T-helper 1 cell (primary cell): ENCODE measurements at regions not wholly inside any gene's neighbourhood (a gene's known extent, or its start where the extent isn't known, plus 50 kb on each side); places are given as distances from the start of the nearest gene placed in this dataset.
"Not testable (repeated sequence)": the region's sequence is repeated elsewhere in the genome, so short reads cannot be mapped to it uniquely, and the experiment has no call there.

ENCODE experiments used
- DNase-seq, 5 donors: peaks; one replicate each; pipeline ENCODE4 v3.0.0-alpha.2; 2012 to 2020

DNA sequence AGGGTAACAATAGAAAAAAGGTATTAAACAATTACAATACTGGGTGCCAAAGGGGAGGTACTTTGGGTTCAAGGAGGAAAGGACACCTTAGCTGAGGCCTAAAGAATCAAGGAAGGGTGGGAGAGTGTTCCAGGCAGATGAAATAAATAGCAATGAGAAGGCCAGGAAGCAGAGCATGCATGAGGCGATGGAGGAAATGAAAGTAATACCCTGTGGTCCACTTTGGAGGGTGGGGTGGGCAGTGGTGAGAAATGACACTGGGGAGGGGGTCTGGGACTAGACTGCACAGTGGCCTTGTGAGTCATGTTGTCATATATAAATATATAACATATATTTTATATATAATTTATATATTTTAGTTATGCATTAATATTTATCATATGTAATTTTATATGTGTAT, 55.9 kb downstream of the BHLHE40 start:
- DNase-seq: no peak

DNA sequence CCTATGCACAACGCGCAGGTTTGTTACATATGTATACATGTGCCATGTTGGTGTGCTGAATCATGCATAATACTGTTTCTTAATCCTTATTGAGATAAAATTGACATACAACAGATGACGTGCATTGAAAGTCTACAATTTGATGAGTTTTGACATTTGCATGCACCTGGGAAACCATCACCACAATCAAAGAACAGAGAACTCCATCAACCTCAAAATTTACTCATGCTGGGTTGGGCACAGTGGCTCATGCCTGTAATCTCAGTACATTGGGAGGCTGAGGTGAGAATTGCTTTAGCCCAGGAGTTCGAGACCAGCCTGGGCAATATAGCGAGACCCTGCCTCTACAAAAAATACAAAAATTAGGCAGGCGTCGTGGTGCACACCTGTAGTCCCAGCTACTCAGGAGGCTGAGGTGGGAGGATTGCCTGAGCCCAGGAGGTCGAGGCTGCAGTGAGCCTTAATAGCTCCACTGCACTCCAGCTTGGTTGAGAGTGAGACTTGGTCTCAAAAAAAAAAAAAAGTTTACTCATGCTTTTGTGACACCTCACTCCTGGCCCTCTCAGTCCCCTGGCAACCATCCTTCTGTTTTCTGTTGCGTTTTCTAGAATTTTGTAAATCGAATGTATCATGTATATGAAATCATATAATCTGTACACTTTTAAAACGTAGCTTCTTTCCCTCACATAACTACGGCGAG, 56.6 kb downstream of the BHLHE40 start:
- no peak for DNase-seq

DNA sequence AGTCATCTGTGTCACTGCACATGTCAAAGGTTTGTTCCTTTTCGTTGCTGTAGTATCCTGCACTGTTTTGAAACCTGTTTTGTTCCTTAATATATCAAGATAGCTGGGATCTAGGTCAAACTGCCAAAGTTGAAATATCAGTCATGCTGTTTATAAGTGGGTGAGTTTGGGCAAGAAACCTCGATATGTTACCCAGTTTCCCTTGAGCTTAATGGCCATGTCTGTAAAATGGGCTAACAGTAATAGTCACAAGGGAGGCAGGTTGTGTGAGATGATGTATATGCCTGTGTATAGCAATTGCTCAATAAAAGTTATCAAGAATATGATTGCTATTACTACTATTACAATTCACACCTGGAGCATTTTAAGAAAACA, 57.1 kb downstream of the BHLHE40 start:
- DNase-seq: no peak

DNA sequence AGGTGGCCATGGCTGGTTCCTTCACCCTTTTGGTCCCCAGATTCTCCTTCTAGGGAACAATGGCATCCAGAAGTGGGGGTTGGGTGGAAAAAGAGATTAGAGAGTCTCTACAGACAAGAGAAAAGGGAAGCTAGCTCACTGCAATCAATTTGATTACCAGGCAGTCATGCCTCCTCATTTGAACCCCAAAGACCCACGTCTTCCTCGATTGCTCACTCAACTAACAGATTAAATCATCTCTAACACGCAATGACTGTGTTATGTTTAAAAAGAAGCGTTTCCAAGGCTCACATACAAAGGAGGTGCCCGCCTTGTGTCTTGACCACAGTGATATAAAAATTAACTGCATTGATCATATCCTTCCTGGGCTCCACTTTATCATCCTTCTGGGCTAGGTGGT, 57.6 kb downstream of the BHLHE40 start:
- DNase-seq: no peak

DNA sequence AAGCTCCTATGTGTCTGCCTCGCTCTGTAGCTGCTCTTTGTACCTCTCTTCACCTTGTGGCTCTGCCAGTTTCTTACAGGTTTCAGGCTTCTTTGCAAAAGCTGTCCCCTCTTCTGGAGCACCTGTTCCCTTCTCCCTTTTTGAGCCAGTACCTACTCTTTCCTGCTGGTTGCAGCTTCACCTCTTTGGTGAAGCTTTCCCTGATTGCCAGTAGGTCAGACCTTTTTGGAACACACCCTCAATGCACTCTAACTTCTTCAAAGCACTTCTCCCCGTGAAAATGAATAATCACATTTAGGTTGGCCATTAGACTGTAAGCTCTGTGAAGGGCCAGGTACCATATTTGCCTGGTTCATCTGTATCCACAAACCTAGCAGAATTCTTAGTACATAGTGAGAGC, 60.3 kb downstream of the BHLHE40 start:
- DNase-seq: no peak

DNA sequence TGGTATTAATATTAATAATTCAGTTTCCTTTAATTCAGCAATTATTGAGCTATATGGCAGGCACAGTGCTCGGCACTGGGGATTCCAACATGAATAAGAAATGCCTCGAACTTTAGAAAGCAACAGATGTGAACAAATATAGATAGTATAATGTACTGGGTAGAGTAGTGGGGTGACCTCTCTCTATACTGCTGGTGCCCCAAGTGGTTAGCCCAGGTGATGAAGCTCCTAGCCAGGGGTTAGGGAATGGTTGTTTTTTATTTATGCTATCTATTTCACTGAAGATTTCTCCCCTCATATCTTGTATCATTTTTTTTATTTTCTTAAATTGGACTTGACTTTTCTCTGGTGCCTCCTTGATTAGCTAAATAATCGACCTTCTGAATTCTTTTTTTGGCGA, 62.1 kb downstream of the BHLHE40 start:
- no peak for DNase-seq

DNA sequence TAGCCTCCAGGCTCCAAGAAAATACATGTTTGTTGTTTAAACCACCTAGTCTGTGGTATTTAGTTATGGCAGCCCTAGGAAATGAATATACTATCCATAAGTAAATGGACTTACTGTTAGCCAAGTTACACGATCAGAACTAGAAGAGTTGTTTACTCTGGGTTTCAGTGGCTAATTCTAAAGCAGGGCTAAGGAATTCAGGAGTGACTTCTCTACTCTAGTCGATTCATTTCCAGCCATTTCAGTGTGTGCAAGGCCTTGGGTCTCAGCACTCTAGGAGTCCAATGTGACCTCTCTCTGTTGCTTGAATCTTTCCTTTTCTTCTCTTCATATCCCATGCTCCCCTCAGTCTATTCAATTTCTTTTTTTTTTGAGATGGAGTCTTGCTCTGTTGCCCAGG, 66.7 kb downstream of the BHLHE40 start:
- no peak for DNase-seq

DNA sequence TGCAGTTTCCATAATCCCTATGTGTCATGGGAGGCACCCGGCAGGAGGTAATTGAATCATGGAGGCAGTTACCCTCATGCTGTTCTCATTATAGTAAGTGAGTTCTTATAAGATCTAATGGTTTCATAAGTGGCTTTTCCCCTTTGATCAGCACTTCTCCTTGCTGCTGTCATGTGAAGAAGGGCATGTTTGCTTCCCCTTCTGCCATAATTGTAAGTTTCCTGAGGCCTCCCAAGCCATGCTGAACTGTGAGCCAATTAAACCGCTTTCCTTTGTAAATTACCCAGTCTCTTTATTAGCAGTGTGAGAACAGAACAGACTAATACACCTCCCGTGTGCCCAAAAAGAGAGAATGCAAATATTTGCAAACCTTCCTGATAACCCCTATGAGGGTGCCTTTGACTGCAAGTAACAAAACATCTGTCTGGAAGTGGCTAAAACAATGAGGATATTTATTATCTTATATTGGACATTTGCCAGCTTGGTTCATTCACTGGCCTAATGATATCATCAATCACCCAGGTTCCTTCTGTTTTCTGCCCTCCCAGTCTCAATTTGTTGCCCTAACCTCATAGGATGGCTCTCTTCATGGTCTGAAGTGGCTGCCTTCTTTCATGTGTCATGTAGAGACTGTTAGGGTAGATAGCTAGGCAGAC, 68.7 kb downstream of the BHLHE40 start:
- no peak for DNase-seq

DNA sequence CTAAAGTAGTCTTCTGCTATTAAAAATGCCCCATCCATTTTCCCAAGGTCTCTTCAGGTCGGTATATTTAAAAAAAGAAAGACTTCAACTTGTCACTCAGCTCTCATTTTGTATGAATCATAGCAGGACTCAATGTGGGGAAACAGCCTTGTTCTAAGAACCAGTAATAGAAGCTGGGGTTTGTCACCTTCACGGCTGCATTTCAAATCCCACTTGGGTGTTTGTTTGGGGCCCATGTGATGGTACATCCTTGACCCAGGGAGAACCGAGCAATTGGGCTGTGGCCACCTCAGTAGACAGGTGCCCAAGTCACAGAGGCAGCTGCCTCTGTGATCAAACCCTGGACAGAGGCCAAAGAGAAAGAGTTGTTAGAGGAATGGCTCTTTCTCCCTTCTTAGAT, 70.3 kb upstream of the ARL8B start:
- peak in 1 of 5 donors; percentile 49 for DNase-seq

DNA sequence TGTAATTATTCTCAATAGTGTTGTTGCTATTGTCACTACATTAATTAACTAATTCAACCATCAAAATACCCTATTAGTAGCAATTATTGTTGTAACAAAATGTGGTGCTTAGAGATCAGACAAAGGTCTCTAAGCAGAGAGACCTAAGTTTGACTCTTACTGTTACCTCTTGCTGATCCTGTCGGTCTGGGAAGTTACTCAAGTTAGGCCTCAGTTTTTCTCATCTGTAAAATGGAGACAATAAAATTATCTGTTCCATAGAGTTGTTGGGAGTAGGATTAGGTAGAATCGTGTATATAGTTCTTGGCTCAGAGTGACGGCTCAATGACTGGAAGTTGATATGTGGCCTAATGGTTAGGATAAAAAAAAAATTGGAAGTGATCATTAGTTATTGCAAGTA, 69.8 kb upstream of the ARL8B start:
- no peak for DNase-seq

DNA sequence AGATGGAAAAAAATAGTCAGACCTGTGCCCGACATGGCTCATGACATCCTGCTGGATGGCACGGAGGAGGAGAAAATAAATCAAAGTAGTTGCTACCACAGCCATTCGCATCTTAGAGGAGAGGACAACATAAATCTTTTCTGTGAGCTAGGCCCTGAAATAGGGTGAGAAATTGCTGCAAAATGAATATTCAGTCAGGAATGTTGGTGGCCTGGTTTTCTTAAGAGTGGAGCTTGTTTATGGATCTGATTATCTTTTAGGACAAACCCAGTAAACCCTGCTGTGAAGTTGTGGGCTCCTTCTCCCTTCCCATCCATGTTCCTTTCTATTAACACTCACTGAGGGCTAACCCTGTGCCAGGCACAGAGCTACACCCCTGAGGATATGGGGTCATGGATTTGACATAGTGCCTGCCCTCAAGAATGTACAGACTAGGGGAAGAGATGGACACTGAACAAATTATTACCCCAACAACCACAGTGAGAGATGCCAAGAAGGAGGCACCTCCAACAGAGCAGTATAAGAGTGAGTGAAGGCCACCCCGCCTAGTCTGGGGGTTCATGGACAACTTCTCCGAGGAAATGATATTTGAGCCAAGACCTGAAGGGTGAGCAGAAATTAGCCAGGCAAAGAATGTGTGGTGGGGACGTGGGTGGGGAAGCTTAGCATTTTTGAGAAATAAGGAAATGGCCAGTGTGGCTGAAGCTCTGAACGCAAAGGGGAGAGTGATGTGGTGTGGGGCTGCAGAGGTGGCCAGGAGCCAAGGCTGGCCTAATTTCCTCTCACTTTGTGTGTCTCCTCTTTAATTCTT, 68.9 kb upstream of the ARL8B start:
- no peak for DNase-seq

DNA sequence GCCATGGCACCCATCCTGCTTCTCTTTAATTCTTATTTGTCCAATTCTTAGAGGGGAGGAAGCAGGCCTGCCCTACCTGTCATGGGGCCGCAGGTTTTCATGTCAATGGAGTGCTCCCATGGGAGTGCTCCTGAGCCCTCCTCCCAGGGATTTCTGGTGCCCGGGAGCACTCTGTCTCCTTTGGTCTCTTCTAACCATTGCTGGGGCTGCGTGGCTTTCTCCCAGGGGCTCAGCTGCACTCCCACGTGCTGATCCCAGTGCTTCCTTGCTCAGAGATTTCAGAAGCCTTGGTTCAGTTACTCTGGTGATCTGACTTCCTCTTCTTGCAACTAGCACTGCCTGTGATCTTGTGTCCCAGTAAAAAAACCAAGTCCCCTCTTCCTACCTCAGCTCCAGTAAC, 68.0 kb upstream of the ARL8B start:
- no peak for DNase-seq

DNA sequence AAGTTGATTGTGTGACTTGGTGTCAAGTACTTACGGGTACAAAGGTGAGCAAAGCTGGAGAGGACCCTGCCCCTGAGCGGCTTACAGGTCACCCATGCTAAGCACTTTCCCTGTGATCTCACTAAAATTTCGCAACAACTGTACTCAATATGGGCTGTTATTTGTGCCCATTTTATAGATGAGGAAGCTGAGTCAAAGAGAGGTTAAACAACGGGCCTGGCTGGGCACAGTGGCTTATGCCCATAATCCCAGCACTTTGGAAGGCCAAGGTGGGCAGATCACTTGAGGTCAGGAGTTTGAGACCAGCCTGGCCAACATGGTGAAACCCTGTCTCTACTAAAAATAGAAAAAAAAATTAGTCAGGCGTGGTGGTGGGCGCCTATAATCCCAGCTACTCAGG, 67.5 kb upstream of the ARL8B start:
- DNase-seq: not testable (repeated sequence)

DNA sequence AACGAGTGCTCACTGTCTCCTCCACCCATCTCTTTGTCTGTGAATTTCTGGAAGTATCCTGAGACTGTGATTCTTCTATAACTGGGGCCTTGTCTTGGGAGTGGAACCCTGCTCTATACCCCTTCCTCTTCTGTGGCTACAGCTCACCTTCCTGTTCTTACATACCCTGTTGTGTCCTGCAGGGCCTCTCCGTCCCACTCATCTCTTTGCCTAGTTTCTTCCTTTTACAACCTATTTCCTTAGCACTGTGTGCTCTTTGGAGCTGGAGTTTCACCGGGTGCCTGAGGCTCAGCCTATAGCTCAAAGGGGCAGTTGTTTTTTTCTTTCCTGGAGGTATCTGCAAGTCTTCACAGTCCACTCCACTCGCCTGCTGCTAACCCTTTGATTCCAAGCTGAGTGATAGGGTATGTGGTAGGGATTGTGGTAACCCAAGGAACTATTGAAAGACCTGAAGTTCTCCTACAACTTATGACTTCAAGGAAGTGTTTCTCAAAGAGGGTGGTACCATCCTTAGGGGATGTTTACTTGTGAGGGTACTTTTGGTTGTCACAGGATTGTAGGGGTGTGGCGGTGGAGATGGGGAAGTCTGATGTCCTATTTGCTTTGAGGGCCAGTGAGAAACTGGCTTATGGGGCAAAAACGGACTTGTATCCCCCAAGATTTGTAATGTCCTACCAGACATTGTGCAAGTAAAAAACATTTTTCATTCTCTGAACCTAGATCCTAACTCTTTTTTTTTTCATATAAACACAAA, 66.6 kb upstream of the ARL8B start:
- no peak for DNase-seq

DNA sequence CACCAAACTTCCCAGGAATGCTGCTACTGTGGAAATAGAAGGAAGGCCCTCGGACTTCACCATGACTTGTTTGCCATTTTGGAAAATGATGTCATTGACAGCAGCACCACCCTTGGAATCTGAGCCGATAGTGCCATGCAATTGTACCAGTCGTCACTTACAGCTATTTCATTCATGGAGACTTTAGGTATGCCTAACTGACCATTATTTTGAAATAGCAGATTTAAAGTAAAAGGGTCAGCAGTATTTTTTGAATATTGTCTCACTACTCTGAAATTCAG, 66.0 kb upstream of the ARL8B start:
- no peak for DNase-seq

DNA sequence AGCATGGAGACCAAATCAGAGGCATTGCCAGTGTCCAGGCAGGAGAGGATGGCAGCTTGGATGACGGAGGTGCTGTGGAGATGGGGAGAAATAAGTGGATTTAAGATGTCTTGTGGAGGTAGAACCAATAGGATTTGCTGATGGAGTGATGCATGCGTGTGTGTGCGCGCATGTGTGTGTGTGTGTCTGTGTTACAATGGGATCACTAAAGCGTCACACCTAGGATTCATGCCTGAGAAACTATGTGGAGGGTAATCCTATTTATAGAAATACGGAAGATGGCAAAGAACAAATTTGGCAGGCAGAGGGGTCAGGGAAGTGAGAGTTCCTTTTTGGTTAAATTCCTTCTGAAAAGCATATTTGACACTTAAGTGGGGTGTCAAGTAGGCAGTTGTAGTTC, 64.8 kb upstream of the ARL8B start:
- DNase-seq: no peak

DNA sequence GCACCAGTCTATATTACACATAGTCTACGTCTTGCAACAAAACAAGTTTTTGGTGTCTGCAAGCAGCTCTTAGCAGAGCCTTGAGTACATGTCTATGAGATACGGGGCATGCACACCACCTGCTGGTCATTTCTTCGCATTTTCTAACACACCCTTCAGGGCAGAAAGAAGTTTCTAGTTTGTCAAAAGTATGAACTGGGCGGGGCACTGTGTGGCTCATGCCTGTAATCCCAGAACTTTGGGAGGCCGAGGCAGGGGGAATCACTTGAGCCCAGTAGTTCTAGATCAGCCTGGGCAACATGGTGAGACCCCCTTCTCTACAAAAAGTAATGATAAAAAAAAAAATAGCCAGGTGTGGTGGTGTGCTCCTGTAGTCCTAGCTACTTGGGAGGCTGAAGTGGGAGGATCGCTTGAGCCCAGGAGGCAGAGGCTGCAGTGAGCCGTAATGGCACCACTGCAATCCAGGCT, 64.2 kb upstream of the ARL8B start:
- DNase-seq: peak; percentile 17 to 83 (median 60)

DNA sequence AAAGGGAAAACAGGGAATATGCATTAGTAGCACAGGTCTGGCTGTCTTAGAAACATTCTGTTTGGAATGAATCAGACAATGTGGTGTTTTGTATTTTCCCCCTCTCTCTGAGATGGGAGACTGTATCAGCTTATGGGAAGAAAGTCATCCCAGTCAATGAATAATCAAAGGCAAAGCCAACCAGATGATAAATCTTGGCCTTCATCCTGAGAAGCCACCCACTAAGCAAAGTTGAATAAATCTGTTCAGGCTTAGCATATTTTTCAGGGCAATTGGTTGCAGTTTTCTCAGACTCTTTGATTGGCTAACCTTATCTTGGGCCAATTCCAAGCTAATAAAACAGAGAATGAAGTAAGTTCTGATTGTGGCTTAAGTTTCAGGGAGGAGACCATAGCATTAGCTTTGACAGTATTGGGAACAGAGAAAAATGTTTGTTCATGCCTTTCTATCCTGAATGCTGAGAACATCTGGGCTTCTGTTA, 63.6 kb upstream of the ARL8B start:
- DNase-seq: no peak

DNA sequence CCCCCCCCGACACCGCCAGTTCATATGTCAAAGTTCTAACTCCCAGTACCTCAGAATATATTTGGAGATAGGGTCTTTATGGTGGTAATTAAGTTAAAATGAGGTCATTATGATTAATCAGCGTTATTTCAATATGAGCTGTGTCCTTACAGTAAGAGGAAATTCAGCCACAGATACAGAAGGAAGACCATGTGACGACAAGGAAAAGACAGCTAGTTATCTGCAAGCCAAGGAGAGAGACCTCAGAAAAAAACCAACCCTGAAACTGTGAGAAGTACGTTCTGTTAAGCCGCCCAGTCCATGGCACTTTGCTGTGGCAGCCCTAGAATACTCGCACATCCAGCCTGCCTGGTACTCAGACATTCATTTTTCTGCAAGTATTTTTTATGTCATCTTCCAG, 62.3 kb upstream of the ARL8B start:
- no peak for DNase-seq

DNA sequence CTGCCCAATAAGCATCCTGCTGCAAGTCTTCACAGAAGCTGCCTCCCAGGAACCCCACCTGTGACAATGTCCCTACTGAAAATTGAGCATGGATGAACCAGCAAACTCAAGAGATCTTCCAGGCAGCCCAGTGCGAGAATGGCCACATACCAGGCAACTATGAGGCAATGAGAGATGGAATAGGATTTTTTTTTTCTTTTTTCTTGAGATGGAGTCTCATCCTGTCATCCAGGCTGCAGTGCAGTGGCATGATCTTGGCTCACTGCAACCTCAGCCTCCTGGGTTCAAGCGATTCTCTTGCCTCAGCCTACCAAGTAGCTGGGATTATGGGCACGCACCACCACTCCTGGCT, 60.9 kb upstream of the ARL8B start:
- no peak for DNase-seq

DNA sequence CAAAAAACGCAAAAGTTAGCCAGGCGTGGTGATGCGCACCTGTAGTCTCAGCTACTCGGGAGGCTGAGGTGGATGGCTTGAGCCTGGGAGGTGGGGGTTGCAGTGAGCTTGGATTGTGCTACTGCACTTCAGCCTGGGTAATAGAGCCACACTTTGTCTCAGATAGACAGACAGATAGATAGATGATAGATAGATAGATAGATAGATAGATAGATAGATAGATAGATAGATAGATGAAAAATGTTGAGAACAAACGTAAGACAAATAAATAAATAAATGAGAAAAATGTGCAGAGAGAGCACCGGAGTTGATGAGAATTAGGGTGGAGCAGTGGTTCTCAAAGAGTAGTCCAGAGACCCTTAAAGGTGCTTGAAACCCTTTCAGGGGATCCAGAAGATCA, 58.4 kb upstream of the ARL8B start:
- DNase-seq: no peak

DNA sequence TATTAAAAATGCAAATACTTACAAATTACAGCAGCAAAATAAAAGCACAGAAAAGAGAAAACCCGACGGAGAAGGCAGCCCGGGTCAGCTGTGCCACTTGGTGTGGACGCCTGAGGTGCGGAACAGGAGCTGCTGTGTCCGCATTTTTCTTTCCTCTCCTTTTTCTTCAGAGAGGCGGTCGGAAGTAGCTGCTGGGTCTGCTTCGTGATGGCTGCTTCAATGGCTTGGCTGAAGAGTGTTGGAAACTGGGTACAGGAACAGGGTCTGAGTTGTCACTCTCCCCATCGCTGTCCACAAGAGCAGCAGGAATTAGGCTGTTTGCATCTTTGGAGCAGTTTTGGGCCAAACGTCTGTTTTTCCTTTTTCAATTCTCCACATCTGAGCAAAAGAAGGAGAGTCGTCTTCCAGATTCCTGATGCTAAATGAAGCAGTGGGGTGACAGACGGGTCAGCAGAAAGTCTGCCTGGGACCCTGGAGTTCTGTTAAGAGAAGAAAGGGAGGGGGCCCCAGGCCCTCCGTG, 53.5 kb upstream of the ARL8B start:
- DNase-seq: no peak

DNA sequence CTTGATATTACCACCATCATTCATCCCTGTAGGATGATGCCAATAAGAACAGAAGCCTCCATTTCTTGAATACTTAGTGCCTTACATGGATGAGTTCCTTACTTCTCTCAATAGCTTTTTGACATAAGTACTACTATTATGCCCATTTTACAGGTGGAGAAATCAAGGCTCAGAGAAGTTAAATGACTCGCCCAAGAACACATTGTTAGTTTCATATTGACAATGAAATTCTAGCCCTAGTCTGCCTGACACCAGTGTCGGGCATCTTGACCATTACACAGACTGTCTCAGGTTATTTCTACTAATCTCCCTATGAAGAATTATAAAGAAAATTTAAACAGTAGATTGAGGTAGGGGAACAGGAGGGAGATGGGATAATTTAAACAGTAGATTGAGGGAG, 52.5 kb upstream of the ARL8B start:
- no peak for DNase-seq
